Esophagus squamous epithelium (tissue), 4 donors: ENCODE measurements at regions not wholly inside any gene's neighbourhood (a gene's known extent, or its start where the extent isn't known, plus 50 kb on each side); places are given as distances from the start of the nearest gene placed in this dataset.

Experiments used
- CTCF ChIP-seq, 6 experiments: fragments of 450-650 bp in 4 of 6; fragments of 200-600 bp in 2 of 6; sonication (generic) in 2 of 6; IDR thresholded peaks; one replicate each; pipeline ENCODE4 v1.5.1; 2016 to 2019; ENCODE audit warnings: antibody characterized with exemption in 6 of 6, mild to moderate bottlenecking in 4 of 6, moderate library complexity in 4 of 6
- POLR2A ChIP-seq, 4 donors: fragments of 450-650 bp; IDR thresholded peaks; one replicate each; pipeline ENCODE4 v1.6.1; 2017; ENCODE audit warnings: antibody characterized with exemption in 4 of 4, mild to moderate bottlenecking in 4 of 4, moderate library complexity in 3 of 4

DNA sequence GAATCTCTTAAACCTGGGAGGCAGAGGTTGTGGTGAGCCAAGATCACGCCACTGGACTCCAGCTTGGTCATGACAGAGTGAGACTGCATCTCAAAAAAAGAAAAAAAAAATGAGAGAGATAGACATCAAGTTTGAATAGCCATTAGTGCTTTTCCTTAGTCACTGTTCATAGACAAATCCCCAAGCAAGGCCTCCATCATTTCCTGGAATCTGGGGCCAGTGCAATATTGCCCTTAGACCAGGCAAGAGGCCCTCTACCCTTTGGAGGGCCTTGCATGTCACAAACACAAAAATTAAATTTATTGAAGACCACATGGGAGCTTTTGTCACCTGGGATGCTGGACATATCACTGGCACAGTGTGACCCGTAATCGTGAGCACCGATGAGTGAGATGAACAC, 141.5 kb downstream of the B3GNT2 start:
- no peak for TF ChIP-seq CTCF (IDR thresholded peaks at IDR 0.05)
- TF ChIP-seq POLR2A (IDR thresholded peaks at IDR 0.05) = no peak
